ENCODE measurements at regions not wholly inside any gene's neighbourhood (a gene's known extent, or its start where the extent isn't known, plus 50 kb on each side); places are given as distances from the start of the nearest gene placed in this dataset.

DNA sequence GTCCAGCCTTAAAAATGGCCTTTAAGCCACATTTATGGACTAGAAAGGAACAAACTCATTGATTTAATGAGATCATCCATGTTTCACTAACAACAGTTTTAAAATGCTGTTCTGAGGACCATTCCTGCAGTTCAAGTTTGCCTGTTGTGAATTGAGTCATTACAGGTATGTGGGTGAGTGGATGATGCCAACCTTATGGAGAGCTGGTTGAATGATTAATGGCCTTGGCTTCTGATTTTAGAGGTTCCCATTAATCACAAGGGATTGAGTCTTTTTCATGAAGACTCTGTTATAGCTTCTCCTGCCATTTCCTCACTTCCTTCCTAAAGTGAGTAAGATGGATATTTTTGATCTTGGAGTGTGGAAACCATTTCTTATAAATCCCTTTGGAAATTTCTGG is 459.8 kb upstream of the SLC14A2 start:
- no peak for TF ChIP-seq GATA2 (IDR thresholded peaks at IDR 0.05; ENCODE audit: low read depth, low read length)
- TF ChIP-seq GATA3 (IDR thresholded peaks at IDR 0.05; ENCODE audit: low read depth, low read length), result no peak
